ENCODE measurements at regions not wholly inside any gene's neighbourhood (a gene's known extent, or its start where the extent isn't known, plus 50 kb on each side); places are given as distances from the start of the nearest gene placed in this dataset.

GRCh38 chr4:18227880-18228279, 206.3 kb upstream of the LCORL start:
- Histone ChIP-seq H3K4me1 (ENCODE audit: control insufficient read depth, low read length) (no peaks in the 10 kb centered on the region), H3K4me3 (ENCODE audit: low read length) (no peak overlapping the region), H3K4me2 (ENCODE audit: low read length) (no peak overlapping the region), H3F3A (ENCODE audit: control insufficient read depth, insufficient read depth) (no peaks in the 10 kb centered on the region), H3K27ac (ENCODE audit: low read depth, low read length) (no peak overlapping the region), H3K36me3 (ENCODE audit: control insufficient read depth, low read length) (no peaks in the 10 kb centered on the region), H3K27me3 (ENCODE audit: control insufficient read depth, low read length) (no peaks in the 10 kb centered on the region), H3K9me3 (ENCODE audit: control insufficient read depth, insufficient read depth, low read length) (no peaks in the 10 kb centered on the region; the same call in 1 of the 2 replicates), H3K9me2 (replicated peaks; ENCODE audit: control insufficient read depth, low read length) (no peaks in the 10 kb centered on the region), H3K79me2 (ENCODE audit: control insufficient read depth, low read length) (no peaks in the 10 kb centered on the region), H4K20me1 (ENCODE audit: control insufficient read depth, insufficient read depth, low read depth, low read length) (no peaks in the 10 kb centered on the region)
- no peak for TF ChIP-seq EZH2phosphoT487 (IDR thresholded peaks at IDR 0.05; ENCODE audit: borderline replicate concordance, low read length)
- TF ChIP-seq CTCF (IDR thresholded peaks at IDR 0.05; ENCODE audit: low read depth, low read length, poor library complexity, severe bottlenecking), result no peak

GRCh38 chr4:18214411-18215055, 193.0 kb upstream of the LCORL start:
- H3K9me3 ChIP-seq (ENCODE audit: control insufficient read depth, insufficient read depth, low read length), result no peaks in the 10 kb centered on the region
- H3K79me2 ChIP-seq (ENCODE audit: control insufficient read depth, low read length), result no peaks in the 10 kb centered on the region
- no peak overlapping the region for H3K27ac ChIP-seq (ENCODE audit: low read depth, low read length)
- H3K36me3 ChIP-seq (ENCODE audit: control insufficient read depth, low read length), result no peaks in the 10 kb centered on the region
- no peaks in the 10 kb centered on the region for H3K27me3 ChIP-seq (ENCODE audit: control insufficient read depth, low read length)
- no peaks in the 10 kb centered on the region for H4K20me1 ChIP-seq (ENCODE audit: control insufficient read depth, insufficient read depth, low read depth, low read length)
- no peak overlapping the region for H3K4me3 ChIP-seq (ENCODE audit: low read length)
- no peaks in the 10 kb centered on the region for H3K4me1 ChIP-seq (ENCODE audit: control insufficient read depth, low read length)
- H3F3A ChIP-seq (ENCODE audit: control insufficient read depth, insufficient read depth), result no peaks in the 10 kb centered on the region
- H3K4me2 ChIP-seq (ENCODE audit: low read length), result no peak overlapping the region
- TF ChIP-seq CTCF (IDR thresholded peaks at IDR 0.05; ENCODE audit: low read depth, low read length, poor library complexity, severe bottlenecking) (no peak), EZH2phosphoT487 (IDR thresholded peaks at IDR 0.05; ENCODE audit: borderline replicate concordance, low read length) (no peak)
- H3K9me2 ChIP-seq (replicated peaks; ENCODE audit: control insufficient read depth, low read length), result no peaks in the 10 kb centered on the region

DNA sequence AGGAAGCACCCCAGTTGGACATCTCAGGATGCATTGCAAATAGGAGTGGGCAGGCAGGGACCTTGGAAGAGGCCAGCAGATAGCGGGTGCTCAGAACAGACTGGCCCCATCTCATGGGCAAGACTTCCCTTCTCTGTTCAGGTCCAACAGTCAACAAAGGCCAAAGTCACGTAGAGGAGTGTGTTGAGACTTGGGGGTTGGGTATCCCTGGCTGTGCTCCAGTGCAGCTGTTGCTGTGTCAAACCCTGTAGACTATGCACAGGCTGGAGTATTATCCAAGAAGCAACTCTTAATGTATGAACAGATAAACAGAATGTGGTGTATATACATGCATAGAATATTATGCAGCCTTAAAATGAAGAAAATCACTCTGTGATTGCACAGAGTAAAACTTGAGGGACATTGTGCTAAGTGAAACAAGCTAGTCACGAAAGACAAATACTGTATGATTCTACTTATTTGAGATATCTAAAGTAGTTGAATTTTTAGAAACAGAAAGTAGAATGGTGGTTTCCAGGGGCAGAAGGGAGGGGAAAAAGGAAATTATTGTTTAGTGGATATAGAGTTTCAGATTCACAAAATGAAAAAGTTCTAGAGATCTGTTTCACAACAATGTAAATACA, 192.1 kb upstream of the LCORL start:
- Histone ChIP-seq H3K27ac (ENCODE audit: low read depth, low read length) (no peak overlapping the region), H3K9me2 (replicated peaks; ENCODE audit: control insufficient read depth, low read length) (no peaks in the 10 kb centered on the region), H3K4me1 (ENCODE audit: control insufficient read depth, low read length) (no peaks in the 10 kb centered on the region), H3F3A (ENCODE audit: control insufficient read depth, insufficient read depth) (no peaks in the 10 kb centered on the region), H3K4me3 (ENCODE audit: low read length) (no peak overlapping the region), H3K36me3 (ENCODE audit: control insufficient read depth, low read length) (no peaks in the 10 kb centered on the region), H3K4me2 (ENCODE audit: low read length) (no peak overlapping the region), H3K9me3 (ENCODE audit: control insufficient read depth, insufficient read depth, low read length) (no peaks in the 10 kb centered on the region), H3K27me3 (ENCODE audit: control insufficient read depth, low read length) (no peaks in the 10 kb centered on the region; the same call in 1 of the 2 replicates), H3K79me2 (ENCODE audit: control insufficient read depth, low read length) (no peaks in the 10 kb centered on the region), H4K20me1 (ENCODE audit: control insufficient read depth, insufficient read depth, low read depth, low read length) (no peaks in the 10 kb centered on the region)
- TF ChIP-seq EZH2phosphoT487 (IDR thresholded peaks at IDR 0.05; ENCODE audit: borderline replicate concordance, low read length) (no peak), CTCF (IDR thresholded peaks at IDR 0.05; ENCODE audit: low read depth, low read length, poor library complexity, severe bottlenecking) (no peak)

All from DOHH2 (cell line).